ENCODE measurements at regions not wholly inside any gene's neighbourhood (a gene's known extent, or its start where the extent isn't known, plus 50 kb on each side); places are given as distances from the start of the nearest gene placed in this dataset.

- TF ChIP-seq EP300 (IDR thresholded peaks at IDR 0.05): no peak
- no peak for TF ChIP-seq POLR2A (IDR thresholded peaks at IDR 0.05)
- TF ChIP-seq CTCF (IDR thresholded peaks at IDR 0.05): no peak
- no peak for TF ChIP-seq POLR2AphosphoS5 (IDR thresholded peaks at IDR 0.05)
Measured at GRCh38 chr16:11414815-11415775, 69.8 kb downstream of the RMI2 start.
